Activated CD8-positive, alpha-beta memory T cell treated with anti-CD3 and anti-CD28 coated beads, Interleukin-2, amount 10 ng/mL, durations not matched to agents 7 days and 5 days (primary cell): ENCODE measurements at regions not wholly inside any gene's neighbourhood (a gene's known extent, or its start where the extent isn't known, plus 50 kb on each side); places are given as distances from the start of the nearest gene placed in this dataset.
"Not testable (repeated sequence)": the region's sequence is repeated elsewhere in the genome, so short reads cannot be mapped to it uniquely, and the experiment has no call there.

Source experiments
- ATAC-seq: fragments of 150-1000 bp; cut with Tn5 transposase; one replicate; pipeline ENCODE4 v1.10.0; 2021; ENCODE audit warnings: moderate library complexity
- CTCF ChIA-PET: fragments of 350-600 bp; sonication (Branson Sonifier 250); formaldehyde crosslinking; loops from one replicate; lab custom pipeline; 2021; ENCODE audit warnings: antibody characterized with exemption; lab: Charles Lee
- DNase-seq: peaks from one replicate; pipeline ENCODE4 v3.0.0-alpha.2; 2020
- H3K27ac Mint-ChIP-seq: one replicate; pipeline ENCODE4 v1.8.0; 2021; ENCODE audit warnings: mild to moderate bottlenecking, mixed read lengths
- H3K27me3 Mint-ChIP-seq: one replicate; pipeline ENCODE4 v1.8.0; 2021; ENCODE audit warnings: mixed read lengths
- H3K36me3 Mint-ChIP-seq: one replicate; pipeline ENCODE4 v1.8.0; 2021; ENCODE audit warnings: mild to moderate bottlenecking, mixed read lengths
- H3K4me1 Mint-ChIP-seq: one replicate; pipeline ENCODE4 v1.8.0; 2021; ENCODE audit warnings: mixed read lengths
- H3K4me3 Mint-ChIP-seq: one replicate; pipeline ENCODE4 v1.8.0; 2021; ENCODE audit warnings: mild to moderate bottlenecking, moderate library complexity, mixed read lengths
- H3K9me3 Mint-ChIP-seq: one replicate; pipeline ENCODE4 v1.8.0; 2022; ENCODE audit warnings: low read depth, mixed read lengths

GRCh38 chr10:57579926-57580325 is 687.8 kb downstream of the IPMK start:
- ATAC-seq (no peak), DNase-seq (no peak)
- CTCF ChIA-PET: no interaction called here
- no peaks in the 10 kb centered on the region for H3K4me1 Mint-ChIP-seq
- peaks cover 8% of the 10 kb centered on the region for H3K9me3 Mint-ChIP-seq
- H3K4me3 Mint-ChIP-seq: no peak overlapping the region
- H3K27ac Mint-ChIP-seq: no peak overlapping the region
- H3K27me3 Mint-ChIP-seq: no peaks in the 10 kb centered on the region
- no peaks in the 10 kb centered on the region for H3K36me3 Mint-ChIP-seq

GRCh38 chr10:57562211-57562610 is 705.5 kb downstream of the IPMK start:
- peaks cover 8% of the 10 kb centered on the region for H3K9me3 Mint-ChIP-seq
- no peaks in the 10 kb centered on the region for H3K27me3 Mint-ChIP-seq
- ATAC-seq (no peak), DNase-seq (no peak)
- H3K4me3 Mint-ChIP-seq: no peak overlapping the region
- CTCF ChIA-PET: no interaction called here
- no peaks in the 10 kb centered on the region for H3K36me3 Mint-ChIP-seq
- no peaks in the 10 kb centered on the region for H3K4me1 Mint-ChIP-seq
- no peak overlapping the region for H3K27ac Mint-ChIP-seq

- H3K27ac Mint-ChIP-seq, H3K4me1 Mint-ChIP-seq, ATAC-seq, H3K9me3 Mint-ChIP-seq, CTCF ChIA-PET, H3K27me3 Mint-ChIP-seq, H3K4me3 Mint-ChIP-seq, DNase-seq, H3K36me3 Mint-ChIP-seq: not testable (repeated sequence)
Observed at GRCh38 chr10:57551774-57552173, 715.9 kb downstream of the IPMK start.

GRCh38 chr10:57535306-57535705 is 732.4 kb downstream of the IPMK start:
- Mint-ChIP-seq H3K9me3 (peaks cover 2% of the 10 kb centered on the region), H3K27ac (no peak overlapping the region), H3K36me3 (no peaks in the 10 kb centered on the region), H3K4me3 (no peak overlapping the region), H3K27me3 (no peaks in the 10 kb centered on the region), H3K4me1 (no peaks in the 10 kb centered on the region)
- no peak for ATAC-seq
- CTCF ChIA-PET: interaction anchor here (0.6 kb wide), 1 partner anchor 154 kb away, joined by 3 read pairs; no protein-coding TSS in a partner anchor
- DNase-seq: no peak

- no peaks in the 10 kb centered on the region for H3K36me3 Mint-ChIP-seq
- no peak overlapping the region for H3K4me3 Mint-ChIP-seq
- H3K9me3 Mint-ChIP-seq: peaks cover 8% of the 10 kb centered on the region
- no peaks in the 10 kb centered on the region for H3K27me3 Mint-ChIP-seq
- DNase-seq (no peak), ATAC-seq (no peak)
- no peak overlapping the region for H3K27ac Mint-ChIP-seq
- H3K4me1 Mint-ChIP-seq: no peaks in the 10 kb centered on the region
- CTCF ChIA-PET: no interaction called here
Observed at GRCh38 chr10:57513637-57514036, 754.1 kb downstream of the IPMK start.

- no peak overlapping the region for H3K27ac Mint-ChIP-seq
- no peak overlapping the region for H3K4me3 Mint-ChIP-seq
- CTCF ChIA-PET: no interaction called here
- DNase-seq: no peak
- peaks cover 7% of the 10 kb centered on the region for H3K9me3 Mint-ChIP-seq
- no peaks in the 10 kb centered on the region for H3K36me3 Mint-ChIP-seq
- H3K4me1 Mint-ChIP-seq: no peaks in the 10 kb centered on the region
- no peaks in the 10 kb centered on the region for H3K27me3 Mint-ChIP-seq
- no peak for ATAC-seq
Observed at GRCh38 chr10:57507788-57508187, 759.9 kb downstream of the IPMK start.

GRCh38 chr10:57506414-57507094 is 761.1 kb downstream of the IPMK start:
- H3K4me3 Mint-ChIP-seq: no peak overlapping the region
- CTCF ChIA-PET: no interaction called here
- no peak for DNase-seq
- H3K27me3 Mint-ChIP-seq: no peaks in the 10 kb centered on the region
- H3K36me3 Mint-ChIP-seq: no peaks in the 10 kb centered on the region
- ATAC-seq: no peak
- H3K9me3 Mint-ChIP-seq: peaks cover 5% of the 10 kb centered on the region
- no peaks in the 10 kb centered on the region for H3K4me1 Mint-ChIP-seq
- no peak overlapping the region for H3K27ac Mint-ChIP-seq

- no peak for ATAC-seq
Observed at GRCh38 chr10:57494486-57494885, 773.2 kb downstream of the IPMK start.

GRCh38 chr10:57482259-57482658 is 785.4 kb downstream of the IPMK start:
- no peak for DNase-seq
- no peaks in the 10 kb centered on the region for H3K27me3 Mint-ChIP-seq
- no peak overlapping the region for H3K4me3 Mint-ChIP-seq
- CTCF ChIA-PET: no interaction called here
- H3K36me3 Mint-ChIP-seq: no peaks in the 10 kb centered on the region
- no peak for ATAC-seq
- no peak overlapping the region for H3K27ac Mint-ChIP-seq
- H3K4me1 Mint-ChIP-seq: no peaks in the 10 kb centered on the region
- H3K9me3 Mint-ChIP-seq: peaks cover 5% of the 10 kb centered on the region

More at GRCh38 chr10:57494486-57494885, 773.2 kb downstream of the IPMK start:
- Mint-ChIP-seq H3K4me3 (no peak overlapping the region), H3K4me1 (no peaks in the 10 kb centered on the region), H3K9me3 (peaks cover 5% of the 10 kb centered on the region), H3K27me3 (no peaks in the 10 kb centered on the region), H3K36me3 (no peaks in the 10 kb centered on the region), H3K27ac (no peak overlapping the region)
- no peak for DNase-seq
- CTCF ChIA-PET: no interaction called here

GRCh38 chr10:57472823-57473619 is 794.7 kb downstream of the IPMK start:
- CTCF ChIA-PET: no interaction called here
- H3K4me3 Mint-ChIP-seq: no peak overlapping the region
- H3K27ac Mint-ChIP-seq: no peak overlapping the region
- no peaks in the 10 kb centered on the region for H3K4me1 Mint-ChIP-seq
- no peaks in the 10 kb centered on the region for H3K36me3 Mint-ChIP-seq
- H3K9me3 Mint-ChIP-seq: no peaks in the 10 kb centered on the region
- no peaks in the 10 kb centered on the region for H3K27me3 Mint-ChIP-seq
- DNase-seq (no peak), ATAC-seq (no peak)

GRCh38 chr10:57468894-57469432 is 798.7 kb downstream of the IPMK start:
- peaks cover 4% of the 10 kb centered on the region for H3K9me3 Mint-ChIP-seq
- no peak overlapping the region for H3K4me3 Mint-ChIP-seq
- CTCF ChIA-PET: no interaction called here

GRCh38 chr10:57465155-57465554 is 802.5 kb downstream of the IPMK start:
- no peak overlapping the region for H3K27ac Mint-ChIP-seq

More at GRCh38 chr10:57468894-57469432, 798.7 kb downstream of the IPMK start:
- Mint-ChIP-seq H3K4me1 (no peaks in the 10 kb centered on the region), H3K27me3 (no peaks in the 10 kb centered on the region), H3K27ac (no peak overlapping the region), H3K36me3 (no peaks in the 10 kb centered on the region)
- DNase-seq: no peak
- no peak for ATAC-seq

GRCh38 chr10:57460540-57460939 is 807.2 kb downstream of the IPMK start:
- peaks cover 5% of the 10 kb centered on the region for H3K9me3 Mint-ChIP-seq
- H3K4me3 Mint-ChIP-seq: no peak overlapping the region
- DNase-seq: no peak
- H3K36me3 Mint-ChIP-seq: no peaks in the 10 kb centered on the region
- H3K27ac Mint-ChIP-seq: no peak overlapping the region
- H3K4me1 Mint-ChIP-seq: no peaks in the 10 kb centered on the region
- CTCF ChIA-PET: no interaction called here
- ATAC-seq: no peak
- no peaks in the 10 kb centered on the region for H3K27me3 Mint-ChIP-seq

More at GRCh38 chr10:57465155-57465554, 802.5 kb downstream of the IPMK start:
- CTCF ChIA-PET: no interaction called here
- DNase-seq (no peak), ATAC-seq (no peak)
- Mint-ChIP-seq H3K27me3 (no peaks in the 10 kb centered on the region), H3K4me3 (no peak overlapping the region), H3K9me3 (peaks cover 4% of the 10 kb centered on the region), H3K36me3 (no peaks in the 10 kb centered on the region), H3K4me1 (no peaks in the 10 kb centered on the region)
